Epithelial cell of esophagus (primary cell): ENCODE measurements at regions not wholly inside any gene's neighbourhood (a gene's known extent, or its start where the extent isn't known, plus 50 kb on each side); places are given as distances from the start of the nearest gene placed in this dataset.
"Not testable (repeated sequence)": the region's sequence is repeated elsewhere in the genome, so short reads cannot be mapped to it uniquely, and the experiment has no call there.

Experiments used
- DNase-seq: peaks from one replicate; pipeline ENCODE4 v3.0.0; 2010; ENCODE audit warnings: low read depth
- H3K4me3 ChIP-seq: 2 replicates; pipeline ENCODE4 v1.5.1; 2011; ENCODE audit warnings: mild to moderate bottlenecking, low read length, control low read depth
- CTCF ChIP-seq: IDR thresholded peaks from 2 replicates; pipeline ENCODE4 v1.5.1; 2011; ENCODE audit warnings: low read depth, mild to moderate bottlenecking, low read length, control low read depth, inconsistent platforms; ENCODE audit not compliant: insufficient read depth; ENCODE audit errors: missing control alignments

GRCh38 chr7:11281953-11282352, 308.3 kb downstream of the PHF14 start:
- no peak for DNase-seq
- no peak overlapping the region for H3K4me3 ChIP-seq
- no peak for TF ChIP-seq CTCF

GRCh38 chr7:11283584-11283983, 309.9 kb downstream of the PHF14 start:
- not testable (repeated sequence) for H3K4me3 ChIP-seq, DNase-seq

- TF ChIP-seq CTCF, result no peak
These were observed 317.2 kb downstream of the PHF14 start for GRCh38 chr7:11290863-11291262.

GRCh38 chr7:11294218-11294617, 320.5 kb downstream of the PHF14 start:
- no peak for TF ChIP-seq CTCF
- peak; percentile 14 for DNase-seq
- no peak overlapping the region for H3K4me3 ChIP-seq

More at GRCh38 chr7:11290863-11291262, 317.2 kb downstream of the PHF14 start:
- DNase-seq, result no peak
- no peak overlapping the region for H3K4me3 ChIP-seq

GRCh38 chr7:11294965-11295364, 321.3 kb downstream of the PHF14 start:
- DNase-seq, result no peak
- no peak for TF ChIP-seq CTCF
- no peak overlapping the region for H3K4me3 ChIP-seq

GRCh38 chr7:11297126-11297625, 323.5 kb downstream of the PHF14 start:
- TF ChIP-seq CTCF, result no peak
- no peak for DNase-seq
- no peak overlapping the region for H3K4me3 ChIP-seq

GRCh38 chr7:11297764-11298163, 324.1 kb downstream of the PHF14 start:
- no peak for DNase-seq
- no peak overlapping the region for H3K4me3 ChIP-seq
- no peak for TF ChIP-seq CTCF
